ENCODE measurements at regions not wholly inside any gene's neighbourhood (a gene's known extent, or its start where the extent isn't known, plus 50 kb on each side); places are given as distances from the start of the nearest gene placed in this dataset.

GRCh38 chr4:27368781-27369180, 508.1 kb downstream of the STIM2 start:
- H3K27me3 ChIP-seq = no peaks in the 10 kb centered on the region
- intact Hi-C loops (cut with DNase I) = no loop called here
- 37% methylated on average over 1 of the region's 1 CpG for WGBS
- no peaks in the 10 kb centered on the region for H3K9me3 ChIP-seq
- H3K36me3 ChIP-seq = no peaks in the 10 kb centered on the region
- no peak for TF ChIP-seq POLR2AphosphoS5 (IDR thresholded peaks at IDR 0.05)
- TF ChIP-seq EP300 (IDR thresholded peaks at IDR 0.05) = no peak
- peaks cover 0 to 21% (median 2%) of the 10 kb centered on the region in 4 donors for H3K4me1 ChIP-seq
- DNase-seq (ENCODE audit: extremely low spot score) = no peak
- H3K4me3 ChIP-seq = no peak overlapping the region
- H3K27ac ChIP-seq (replicated peaks in 1 of 4) = no peak overlapping the region

- WGBS = 88% methylated on average over 4 of the region's 4 CpGs
- Histone ChIP-seq H3K4me3 (no peak overlapping the region), H3K4me1 (no peaks in the 10 kb centered on the region), H3K36me3 (no peaks in the 10 kb centered on the region), H3K9me3 (no peaks in the 10 kb centered on the region), H3K27me3 (no peaks in the 10 kb centered on the region), H3K27ac (replicated peaks in 1 of 4) (no peak overlapping the region)
- no peak for DNase-seq (ENCODE audit: extremely low spot score)
- TF ChIP-seq CTCF (IDR thresholded peaks at IDR 0.05) (no peak), EP300 (IDR thresholded peaks at IDR 0.05) (no peak), POLR2AphosphoS5 (IDR thresholded peaks at IDR 0.05) (no peak), POLR2A (IDR thresholded peaks at IDR 0.05; ENCODE audit: low read depth) (no peak)
- intact Hi-C loops (cut with DNase I) = no loop called here
Observed at GRCh38 chr4:27381815-27382214, 521.2 kb downstream of the STIM2 start.

GRCh38 chr4:27387711-27388110, 527.1 kb downstream of the STIM2 start:
- TF ChIP-seq POLR2A (IDR thresholded peaks at IDR 0.05; ENCODE audit: low read depth) (no peak), POLR2AphosphoS5 (IDR thresholded peaks at IDR 0.05) (no peak), CTCF (IDR thresholded peaks at IDR 0.05) (no peak), EP300 (IDR thresholded peaks at IDR 0.05) (no peak)
- no peak for DNase-seq (ENCODE audit: extremely low spot score)
- intact Hi-C loops (cut with DNase I) = no loop called here
- 44% methylated on average over 1 of the region's 1 CpG for WGBS
- Histone ChIP-seq H3K4me3 (no peak overlapping the region), H3K9me3 (no peaks in the 10 kb centered on the region), H3K36me3 (no peaks in the 10 kb centered on the region), H3K27ac (replicated peaks in 1 of 4) (no peak overlapping the region), H3K27me3 (no peaks in the 10 kb centered on the region), H3K4me1 (no peaks in the 10 kb centered on the region)

DNA sequence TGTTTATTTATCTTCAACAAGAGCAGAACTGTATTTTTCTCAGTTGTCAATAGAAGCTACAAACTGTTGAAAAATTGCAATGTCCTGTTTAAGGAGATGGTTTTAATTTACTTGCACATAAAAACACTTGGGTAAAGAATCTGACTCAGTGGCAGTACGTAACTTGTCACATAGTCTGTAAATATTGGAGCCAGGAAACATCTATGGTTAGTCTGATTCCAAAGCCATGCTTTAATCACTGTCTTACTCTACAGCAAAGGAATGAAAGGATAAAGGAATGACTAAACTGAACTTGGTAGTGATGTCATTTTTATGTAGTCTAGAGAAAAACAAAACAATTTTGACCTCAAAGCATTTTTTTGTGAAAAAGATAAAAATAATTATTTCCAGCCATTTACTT, 537.2 kb downstream of the STIM2 start:
- TF ChIP-seq POLR2A (IDR thresholded peaks at IDR 0.05; ENCODE audit: low read depth) (no peak), CTCF (IDR thresholded peaks at IDR 0.05) (no peak), POLR2AphosphoS5 (IDR thresholded peaks at IDR 0.05) (no peak), EP300 (IDR thresholded peaks at IDR 0.05) (no peak)
- Histone ChIP-seq H3K27ac (replicated peaks in 1 of 4) (no peak overlapping the region), H3K4me1 (no peaks in the 10 kb centered on the region), H3K9me3 (no peaks in the 10 kb centered on the region), H3K27me3 (no peaks in the 10 kb centered on the region), H3K36me3 (no peaks in the 10 kb centered on the region), H3K4me3 (no peak overlapping the region)
- WGBS = 50% methylated on average over 1 of the region's 1 CpG
- intact Hi-C loops (cut with DNase I) = no loop called here
- DNase-seq (ENCODE audit: extremely low spot score) = no peak

- DNase-seq (ENCODE audit: extremely low spot score) = no peak
- WGBS = 77% methylated on average over 7 of the region's 7 CpGs
- H3K9me3 ChIP-seq = no peaks in the 10 kb centered on the region
- intact Hi-C loops (cut with DNase I) = no loop called here
- H3K36me3 ChIP-seq = no peaks in the 10 kb centered on the region
- H3K4me1 ChIP-seq = no peaks in the 10 kb centered on the region
- no peak overlapping the region for H3K27ac ChIP-seq (replicated peaks in 1 of 4)
- H3K27me3 ChIP-seq = no peaks in the 10 kb centered on the region
- H3K4me3 ChIP-seq = no peak overlapping the region
- TF ChIP-seq EP300 (IDR thresholded peaks at IDR 0.05) (no peak), POLR2AphosphoS5 (IDR thresholded peaks at IDR 0.05) (no peak), POLR2A (IDR thresholded peaks at IDR 0.05; ENCODE audit: low read depth) (no peak), CTCF (IDR thresholded peaks at IDR 0.05) (no peak)
Observed at GRCh38 chr4:27398631-27399310, 538.1 kb downstream of the STIM2 start.

Data from esophagus muscularis mucosa (tissue), 4 donors.